Type B pancreatic cell (in vitro differentiated cells): ENCODE measurements at regions not wholly inside any gene's neighbourhood (a gene's known extent, or its start where the extent isn't known, plus 50 kb on each side); places are given as distances from the start of the nearest gene placed in this dataset.

ENCODE experiments used
- DNase-seq: peaks from one replicate; pipeline ENCODE4 v3.0.0; 2021; ENCODE audit warnings: mixed read lengths; ENCODE audit not compliant: unreplicated experiment; ENCODE audit errors: extremely low spot score
- H3K27ac Mint-ChIP-seq: 2 replicates; pipeline ENCODE4 v1.8.0; 2021; ENCODE audit warnings: mild to moderate bottlenecking, mixed read lengths
- H3K27me3 Mint-ChIP-seq: 2 replicates; pipeline ENCODE4 v1.8.0; 2021; ENCODE audit warnings: mixed read lengths
- H3K36me3 Mint-ChIP-seq: 2 replicates; pipeline ENCODE4 v1.8.0; 2021; ENCODE audit warnings: mixed read lengths
- H3K4me1 Mint-ChIP-seq: one replicate; pipeline ENCODE4 v1.8.0; 2021; ENCODE audit warnings: mixed read lengths; ENCODE audit not compliant: unreplicated experiment
- H3K4me3 Mint-ChIP-seq: 2 replicates; pipeline ENCODE4 v1.8.0; 2021; ENCODE audit warnings: mild to moderate bottlenecking, mixed read lengths
- H3K9me3 Mint-ChIP-seq: 2 replicates; pipeline ENCODE4 v1.8.0; 2021; ENCODE audit warnings: mixed read lengths
- TF ChIP-seq, protein P1 (sequence below): fragments of 200-600 bp; sonication (generic); conservative IDR thresholded peaks from 2 replicates; pipeline ENCODE4 v1.5.0; 2021; ENCODE audit warnings: antibody characterized with exemption, mild to moderate bottlenecking

DNA sequence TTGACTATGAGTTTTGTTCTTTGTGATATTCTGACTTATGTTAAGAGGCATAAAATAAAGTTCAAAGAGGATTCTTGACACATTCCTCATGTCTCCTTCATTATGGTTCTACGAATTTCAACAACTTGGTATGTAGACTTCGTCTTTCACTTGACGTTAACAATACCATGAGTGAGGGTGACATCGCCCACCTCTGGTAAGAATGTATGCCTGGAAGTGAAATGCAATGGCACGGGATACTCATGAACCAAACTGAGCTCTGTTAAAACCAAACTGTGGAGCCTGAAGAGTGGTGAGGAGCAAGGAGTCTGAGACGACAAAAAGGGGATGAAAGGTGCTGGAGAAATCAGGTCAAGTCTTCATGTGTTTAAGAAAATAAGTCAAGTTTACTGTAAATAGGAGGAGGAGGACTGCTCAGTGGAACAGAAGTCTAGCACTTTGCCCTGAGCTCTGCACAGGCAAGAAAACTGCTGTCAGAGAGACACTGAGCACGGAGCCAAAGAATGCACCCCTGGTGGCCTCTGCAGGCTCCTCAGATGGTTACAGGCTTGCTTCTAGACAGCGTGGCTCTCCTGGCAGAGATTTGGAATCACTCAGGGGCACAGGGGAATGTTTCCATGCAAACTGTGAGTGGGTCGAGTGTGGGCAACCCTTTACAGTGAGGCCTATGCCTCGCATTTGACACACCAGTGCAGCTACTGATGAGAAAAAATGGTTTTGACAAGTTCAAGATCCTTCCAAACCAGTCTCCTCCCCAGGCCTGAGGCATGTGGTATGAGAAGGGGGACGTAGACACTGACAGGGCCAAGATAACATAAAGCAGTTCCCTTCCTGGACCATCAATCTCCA is 470.1 kb downstream of the IRX1 start:
- H3K4me3 Mint-ChIP-seq: no peak overlapping the region
- H3K27me3 Mint-ChIP-seq: peaks cover 38% of the 10 kb centered on the region
- H3K4me1 Mint-ChIP-seq: peaks cover 30% of the 10 kb centered on the region
- H3K9me3 Mint-ChIP-seq: peaks cover 6% of the 10 kb centered on the region
- H3K36me3 Mint-ChIP-seq: no peaks in the 10 kb centered on the region
- TF ChIP-seq, protein P1, sequence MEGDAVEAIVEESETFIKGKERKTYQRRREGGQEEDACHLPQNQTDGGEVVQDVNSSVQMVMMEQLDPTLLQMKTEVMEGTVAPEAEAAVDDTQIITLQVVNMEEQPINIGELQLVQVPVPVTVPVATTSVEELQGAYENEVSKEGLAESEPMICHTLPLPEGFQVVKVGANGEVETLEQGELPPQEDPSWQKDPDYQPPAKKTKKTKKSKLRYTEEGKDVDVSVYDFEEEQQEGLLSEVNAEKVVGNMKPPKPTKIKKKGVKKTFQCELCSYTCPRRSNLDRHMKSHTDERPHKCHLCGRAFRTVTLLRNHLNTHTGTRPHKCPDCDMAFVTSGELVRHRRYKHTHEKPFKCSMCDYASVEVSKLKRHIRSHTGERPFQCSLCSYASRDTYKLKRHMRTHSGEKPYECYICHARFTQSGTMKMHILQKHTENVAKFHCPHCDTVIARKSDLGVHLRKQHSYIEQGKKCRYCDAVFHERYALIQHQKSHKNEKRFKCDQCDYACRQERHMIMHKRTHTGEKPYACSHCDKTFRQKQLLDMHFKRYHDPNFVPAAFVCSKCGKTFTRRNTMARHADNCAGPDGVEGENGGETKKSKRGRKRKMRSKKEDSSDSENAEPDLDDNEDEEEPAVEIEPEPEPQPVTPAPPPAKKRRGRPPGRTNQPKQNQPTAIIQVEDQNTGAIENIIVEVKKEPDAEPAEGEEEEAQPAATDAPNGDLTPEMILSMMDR: no peak
- DNase-seq: no peak
- H3K27ac Mint-ChIP-seq: no peak overlapping the region

DNA sequence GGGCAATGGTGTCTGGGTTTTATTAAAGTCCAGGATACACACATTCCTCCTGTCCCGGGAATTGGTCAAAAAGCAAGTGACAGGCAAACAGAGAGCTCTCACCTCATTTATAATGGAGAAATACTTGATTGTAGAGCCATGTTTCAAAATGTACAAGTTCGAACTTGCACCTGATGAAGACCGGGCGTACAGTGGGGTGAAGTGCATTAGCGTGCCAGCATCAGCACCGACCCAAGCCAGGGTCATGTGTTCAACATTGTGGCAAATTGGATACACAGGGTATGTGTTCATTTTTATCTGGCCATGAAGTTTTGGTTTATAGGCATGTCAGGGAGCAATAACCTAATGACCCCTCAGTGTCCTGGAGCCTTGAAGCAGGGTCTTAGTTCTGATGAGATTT is 472.5 kb downstream of the IRX1 start:
- no peak overlapping the region for H3K27ac Mint-ChIP-seq
- peaks cover 52% of the 10 kb centered on the region for H3K27me3 Mint-ChIP-seq
- no peak overlapping the region for H3K4me3 Mint-ChIP-seq
- TF ChIP-seq, protein P1: no peak
- DNase-seq: no peak
- no peaks in the 10 kb centered on the region for H3K36me3 Mint-ChIP-seq
- peaks cover 6% of the 10 kb centered on the region for H3K9me3 Mint-ChIP-seq
- peaks cover 30% of the 10 kb centered on the region for H3K4me1 Mint-ChIP-seq

DNA sequence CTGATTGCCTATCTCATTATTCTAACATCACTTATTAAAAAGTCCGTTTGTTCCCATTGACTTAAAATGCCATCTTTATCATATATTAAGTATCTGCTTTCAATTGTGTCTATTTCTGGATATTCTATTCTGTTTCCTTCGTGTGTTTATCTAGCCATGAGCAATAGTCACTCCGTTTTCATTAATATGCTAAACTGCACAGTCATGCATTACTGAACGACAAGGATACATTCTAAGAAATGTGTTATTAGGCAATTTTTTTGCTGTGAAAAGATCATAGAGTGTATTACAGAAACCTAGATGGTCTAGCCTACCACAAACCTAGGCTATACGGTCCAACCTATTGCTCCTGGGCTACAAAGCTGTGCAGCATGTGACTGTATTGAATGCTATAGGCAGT is 482.9 kb downstream of the IRX1 start:
- H3K36me3 Mint-ChIP-seq: no peaks in the 10 kb centered on the region
- H3K9me3 Mint-ChIP-seq: peaks cover 11% of the 10 kb centered on the region
- no peak overlapping the region for H3K4me3 Mint-ChIP-seq
- H3K27ac Mint-ChIP-seq: no peak overlapping the region
- H3K27me3 Mint-ChIP-seq: peaks cover 13% of the 10 kb centered on the region
- TF ChIP-seq, protein P1: no peak
- no peak for DNase-seq
- peaks cover 22% of the 10 kb centered on the region for H3K4me1 Mint-ChIP-seq

DNA sequence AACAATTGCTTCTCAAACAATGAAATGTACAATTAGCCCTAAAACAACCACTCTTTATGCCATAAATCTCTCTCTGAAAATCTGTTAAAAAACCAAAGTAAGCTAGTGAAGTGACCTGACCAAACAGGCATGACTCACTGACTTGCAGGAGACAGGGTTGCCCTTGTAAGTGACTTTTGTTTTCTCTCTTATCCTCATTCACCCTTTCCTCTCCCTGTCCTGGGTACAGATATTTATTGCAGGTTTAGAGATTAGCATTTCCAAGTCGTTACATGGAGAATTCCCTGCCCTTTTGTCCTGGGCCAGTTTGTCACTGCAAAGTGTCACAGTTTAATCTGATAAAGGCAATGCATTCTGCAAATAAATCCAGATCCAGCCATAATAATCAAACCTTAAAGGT is 484.2 kb downstream of the IRX1 start:
- DNase-seq: no peak

DNA sequence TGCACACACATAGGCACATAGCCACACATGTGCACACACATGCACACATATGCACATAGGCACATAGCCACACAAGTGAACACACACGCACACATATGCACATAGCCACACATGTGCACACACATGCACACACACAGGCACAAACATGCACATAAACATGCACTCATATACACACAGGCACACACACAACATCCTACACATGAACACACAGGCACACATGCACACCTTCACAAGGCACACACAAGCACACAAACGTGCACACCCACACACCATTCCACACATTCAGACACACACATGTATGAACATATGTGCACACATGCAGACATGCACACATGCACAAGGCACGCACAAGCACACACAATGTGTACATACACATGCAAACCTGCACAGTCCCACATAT is 484.7 kb downstream of the IRX1 start:
- H3K4me1 Mint-ChIP-seq: peaks cover 22% of the 10 kb centered on the region
- H3K27ac Mint-ChIP-seq: no peak overlapping the region
- DNase-seq: no peak
- TF ChIP-seq, protein P1: no peak
- H3K36me3 Mint-ChIP-seq: no peaks in the 10 kb centered on the region
- peaks cover 7% of the 10 kb centered on the region for H3K9me3 Mint-ChIP-seq
- peaks cover 10% of the 10 kb centered on the region for H3K27me3 Mint-ChIP-seq
- no peak overlapping the region for H3K4me3 Mint-ChIP-seq

More for the DNA sequence above, 484.2 kb downstream of the IRX1 start:
- no peak overlapping the region for H3K27ac Mint-ChIP-seq
- H3K27me3 Mint-ChIP-seq: peaks cover 13% of the 10 kb centered on the region
- no peak overlapping the region for H3K4me3 Mint-ChIP-seq
- H3K9me3 Mint-ChIP-seq: peaks cover 11% of the 10 kb centered on the region
- TF ChIP-seq, protein P1: no peak
- H3K4me1 Mint-ChIP-seq: peaks cover 22% of the 10 kb centered on the region
- H3K36me3 Mint-ChIP-seq: no peaks in the 10 kb centered on the region
